CD14-positive monocyte (primary cell): ENCODE measurements at regions not wholly inside any gene's neighbourhood (a gene's known extent, or its start where the extent isn't known, plus 50 kb on each side); places are given as distances from the start of the nearest gene placed in this dataset.

Experiments
- DNase-seq, 3 donors: peaks; one replicate each; pipeline ENCODE4 v3.0.0-alpha.2; 2011 to 2022
- H2AFZ ChIP-seq: 2 replicates; pipeline ENCODE4 v1.6.0; 2012; ENCODE audit warnings: mild to moderate bottlenecking, low read depth, low read length, inconsistent platforms; ENCODE audit not compliant: insufficient read depth, poor library complexity, severe bottlenecking
- H3K27ac ChIP-seq, 2 donors: 1 replicate in 1 of 2; 2 replicates in 1 of 2; pipeline ENCODE4 v1.5.1; 2012 to 2013; ENCODE audit warnings: low read length in 2 of 2, control low read depth in 1 of 2, inconsistent platforms in 1 of 2, low read depth in 1 of 2, mild to moderate bottlenecking in 1 of 2
- H3K27me3 ChIP-seq, 2 donors: one replicate each; pipeline versions ENCODE4 v1.6.0 to v1.6.1; 2011 to 2013; ENCODE audit warnings: low read length in 2 of 2; ENCODE audit not compliant: control insufficient read depth in 2 of 2, insufficient read depth in 2 of 2
- H3K36me3 ChIP-seq, 2 donors: replicated peaks in 1 of 2; 1 replicate in 1 of 2; 2 replicates in 1 of 2; pipeline versions ENCODE4 v1.5.1 to v1.6.1; 2012 to 2013; ENCODE audit warnings: low read length in 2 of 2, control low read depth in 1 of 2, inconsistent platforms in 1 of 2, mild to moderate bottlenecking in 1 of 2; ENCODE audit not compliant: insufficient read depth in 2 of 2, control insufficient read depth in 1 of 2
- H3K4me1 ChIP-seq, 2 donors: 1 replicate in 1 of 2; 2 replicates in 1 of 2; pipeline versions ENCODE4 v1.5.1 to v1.6.1; 2012 to 2013; ENCODE audit warnings: low read length in 2 of 2, control low read depth in 1 of 2, inconsistent platforms in 1 of 2, mild to moderate bottlenecking in 1 of 2, moderate library complexity in 1 of 2; ENCODE audit not compliant: insufficient read depth in 2 of 2, control insufficient read depth in 1 of 2
- H3K4me2 ChIP-seq: replicated peaks from 2 replicates; pipeline ENCODE3; 2012; ENCODE audit warnings: low read length, moderate library complexity, mild to moderate bottlenecking; ENCODE audit not compliant: poor library complexity, severe bottlenecking; ENCODE audit errors: extremely low read depth
- H3K4me3 ChIP-seq, 3 experiments: fragments of 200-600 bp in 1 of 3; sonication (generic) in 1 of 3; replicated peaks in 1 of 3; 1 replicate in 2 of 3; 2 replicates in 1 of 3; pipeline ENCODE4 v1.5.1; 2011 to 2013; ENCODE audit warnings: low read length in 3 of 3, mild to moderate bottlenecking in 3 of 3, control low read depth in 2 of 3, low read depth in 2 of 3, inconsistent platforms in 1 of 3, moderate library complexity in 1 of 3
- H3K79me2 ChIP-seq: 2 replicates; pipeline ENCODE4 v1.6.0; 2012; ENCODE audit warnings: mild to moderate bottlenecking, control low read depth, inconsistent platforms, low read length, moderate library complexity; ENCODE audit not compliant: insufficient read depth
- H3K9ac ChIP-seq: 2 replicates; pipeline ENCODE4 v1.6.0; 2017; ENCODE audit warnings: low read length, mild to moderate bottlenecking; ENCODE audit not compliant: insufficient read depth, poor library complexity, severe bottlenecking
- H3K9me3 ChIP-seq, 2 donors: replicated peaks in 1 of 2; 1 replicate in 1 of 2; 2 replicates in 1 of 2; pipeline versions ENCODE4 v1.5.1 to v1.6.1; 2012 to 2013; ENCODE audit warnings: low read length in 2 of 2, control low read depth in 1 of 2; ENCODE audit not compliant: control insufficient read depth in 1 of 2, insufficient read depth in 1 of 2
- H4K20me1 ChIP-seq: 2 replicates; pipeline ENCODE4 v1.6.0; 2012; ENCODE audit warnings: mild to moderate bottlenecking, low read length, control low read depth, moderate library complexity; ENCODE audit not compliant: insufficient read depth
- H3K27ac Mint-ChIP-seq, 7 donors: one replicate each; pipeline ENCODE4 v1.8.0; 2020; ENCODE audit warnings: mild to moderate bottlenecking in 7 of 7, mixed read lengths in 7 of 7, moderate library complexity in 6 of 7, inconsistent platforms in 2 of 7
- H3K27me3 Mint-ChIP-seq, 3 donors: one replicate each; pipeline ENCODE4 v1.8.0; 2021 to 2022; ENCODE audit warnings: low read depth in 3 of 3, mild to moderate bottlenecking in 3 of 3, mixed read lengths in 3 of 3, moderate library complexity in 3 of 3, inconsistent platforms in 1 of 3
- H3K36me3 Mint-ChIP-seq, 2 donors: one replicate each; pipeline ENCODE4 v1.8.0; 2020; ENCODE audit warnings: mixed read lengths in 2 of 2, inconsistent platforms in 1 of 2, mild to moderate bottlenecking in 1 of 2
- H3K4me1 Mint-ChIP-seq: one replicate; pipeline ENCODE4 v1.8.0; 2020; ENCODE audit warnings: mild to moderate bottlenecking, mixed read lengths
- H3K4me3 Mint-ChIP-seq, 2 donors: one replicate each; pipeline ENCODE4 v1.8.0; 2020; ENCODE audit warnings: mild to moderate bottlenecking in 2 of 2, mixed read lengths in 2 of 2, moderate library complexity in 1 of 2
- H3K9me3 Mint-ChIP-seq, 7 donors: one replicate each; pipeline ENCODE4 v1.8.0; 2020 to 2022; ENCODE audit warnings: mixed read lengths in 7 of 7, mild to moderate bottlenecking in 6 of 7, moderate library complexity in 6 of 7, inconsistent platforms in 2 of 7
- CTCF ChIP-seq: fragments of 200-600 bp; IDR thresholded peaks from one replicate; pipeline ENCODE4 v1.8.0; 2022; ENCODE audit warnings: antibody characterized with exemption, mild to moderate bottlenecking
- WGBS: methylation state at CpG from one replicate; pipeline ENCODE4 v1.1.5; 2013; ENCODE audit warnings: missing lambda C conversion rate; ENCODE audit not compliant: insufficient coverage; 5-methylcytosine and 5-hydroxymethylcytosine counted together
- intact Hi-C, 2 donors: fragments of 100-400 bp; cut with micrococcal nuclease; formaldehyde crosslinking; loops; one replicate each; pipeline versions ENCODE4 v1.15.0 to v1.15.1; 2023

GRCh38 chr18:37958499-37958898, 392.9 kb upstream of the CELF4 start:
- Mint-ChIP-seq H3K27ac (no peak overlapping the region), H3K27me3 (no peaks in the 10 kb centered on the region), H3K4me1 (peaks cover 2% of the 10 kb centered on the region), H3K4me3 (no peak overlapping the region), H3K9me3 (peaks cover 7 to 28% (median 13%) of the 10 kb centered on the region in 7 donors), H3K36me3 (no peaks in the 10 kb centered on the region)
- WGBS: 86% methylated on average over 2 of the region's 3 CpGs
- Histone ChIP-seq H3K36me3 (no peaks in the 10 kb centered on the region), H3K4me1 (no peaks in the 10 kb centered on the region), H2AFZ (no peak overlapping the region), H3K4me3 (no peak overlapping the region), H3K79me2 (no peaks in the 10 kb centered on the region), H4K20me1 (no peaks in the 10 kb centered on the region), H3K9ac (no peak overlapping the region), H3K27me3 (no peaks in the 10 kb centered on the region), H3K27ac (no peak overlapping the region), H3K4me2 (no peak overlapping the region), H3K9me3 (peaks cover 7 to 9% of the 10 kb centered on the region in 2 donors)
- TF ChIP-seq CTCF: no peak
- intact Hi-C loops: no loop called here
- no peak for DNase-seq

GRCh38 chr18:37956902-37957301, 391.3 kb upstream of the CELF4 start:
- no peak overlapping the region for H3K4me3 Mint-ChIP-seq
- Histone ChIP-seq H3K4me2 (no peak overlapping the region), H3K4me1 (no peaks in the 10 kb centered on the region), H4K20me1 (no peaks in the 10 kb centered on the region), H2AFZ (no peak overlapping the region), H3K4me3 (no peak overlapping the region), H3K27me3 (no peaks in the 10 kb centered on the region), H3K27ac (no peak overlapping the region), H3K9me3 (no peaks in the 10 kb centered on the region), H3K79me2 (no peaks in the 10 kb centered on the region), H3K9ac (no peak overlapping the region), H3K36me3 (no peaks in the 10 kb centered on the region)
- intact Hi-C loops: no loop called here
- no CpG with 5 or more reads among the region's 4 CpGs for WGBS
- H3K9me3 Mint-ChIP-seq: peaks cover 5 to 19% (median 15%) of the 10 kb centered on the region in 7 donors
- H3K27me3 Mint-ChIP-seq: no peaks in the 10 kb centered on the region
- H3K27ac Mint-ChIP-seq: no peak overlapping the region
- no peaks in the 10 kb centered on the region for H3K36me3 Mint-ChIP-seq
- TF ChIP-seq CTCF: no peak
- no peak for DNase-seq
- peaks cover 2% of the 10 kb centered on the region for H3K4me1 Mint-ChIP-seq
